ENCODE measurements at regions not wholly inside any gene's neighbourhood (a gene's known extent, or its start where the extent isn't known, plus 50 kb on each side); places are given as distances from the start of the nearest gene placed in this dataset.

DNA sequence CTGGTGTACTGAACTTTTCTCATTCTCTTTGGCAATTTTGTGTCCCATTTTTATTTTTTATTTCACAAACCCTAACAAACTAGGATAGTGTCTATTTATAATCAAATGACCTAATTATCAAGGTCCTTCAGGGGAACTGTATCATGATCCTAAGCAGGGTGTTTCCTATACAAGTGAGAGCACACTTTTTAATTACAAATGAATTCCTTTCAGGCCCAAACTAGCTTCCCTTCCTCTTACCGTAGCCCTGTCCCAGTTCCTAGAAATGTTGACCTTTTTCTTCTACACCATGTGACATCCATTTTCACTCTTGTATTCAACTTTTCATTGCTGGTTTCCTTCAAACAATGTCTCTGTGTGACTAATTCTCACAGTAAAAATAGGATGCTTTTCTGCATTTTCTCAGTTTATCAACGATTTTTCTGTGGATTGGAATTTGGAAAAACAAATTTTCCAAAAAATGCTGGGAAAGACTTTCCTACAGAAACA is 411.4 kb downstream of the CCDC91 start:
- Mint-ChIP-seq H3K27me3 (ENCODE audit: low read depth, poor library complexity) (no peaks in the 10 kb centered on the region), H3K36me3 (ENCODE audit: low read depth) (no peaks in the 10 kb centered on the region), H3K4me1 (no peaks in the 10 kb centered on the region), H3K9me3 (peaks cover 7% of the 10 kb centered on the region), H3K4me3 (no peak overlapping the region), H3K27ac (no peak overlapping the region)
- DNase-seq = no peak
- TF ChIP-seq, protein P1, sequence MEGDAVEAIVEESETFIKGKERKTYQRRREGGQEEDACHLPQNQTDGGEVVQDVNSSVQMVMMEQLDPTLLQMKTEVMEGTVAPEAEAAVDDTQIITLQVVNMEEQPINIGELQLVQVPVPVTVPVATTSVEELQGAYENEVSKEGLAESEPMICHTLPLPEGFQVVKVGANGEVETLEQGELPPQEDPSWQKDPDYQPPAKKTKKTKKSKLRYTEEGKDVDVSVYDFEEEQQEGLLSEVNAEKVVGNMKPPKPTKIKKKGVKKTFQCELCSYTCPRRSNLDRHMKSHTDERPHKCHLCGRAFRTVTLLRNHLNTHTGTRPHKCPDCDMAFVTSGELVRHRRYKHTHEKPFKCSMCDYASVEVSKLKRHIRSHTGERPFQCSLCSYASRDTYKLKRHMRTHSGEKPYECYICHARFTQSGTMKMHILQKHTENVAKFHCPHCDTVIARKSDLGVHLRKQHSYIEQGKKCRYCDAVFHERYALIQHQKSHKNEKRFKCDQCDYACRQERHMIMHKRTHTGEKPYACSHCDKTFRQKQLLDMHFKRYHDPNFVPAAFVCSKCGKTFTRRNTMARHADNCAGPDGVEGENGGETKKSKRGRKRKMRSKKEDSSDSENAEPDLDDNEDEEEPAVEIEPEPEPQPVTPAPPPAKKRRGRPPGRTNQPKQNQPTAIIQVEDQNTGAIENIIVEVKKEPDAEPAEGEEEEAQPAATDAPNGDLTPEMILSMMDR (IDR thresholded peaks at IDR 0.05) = no peak

DNA sequence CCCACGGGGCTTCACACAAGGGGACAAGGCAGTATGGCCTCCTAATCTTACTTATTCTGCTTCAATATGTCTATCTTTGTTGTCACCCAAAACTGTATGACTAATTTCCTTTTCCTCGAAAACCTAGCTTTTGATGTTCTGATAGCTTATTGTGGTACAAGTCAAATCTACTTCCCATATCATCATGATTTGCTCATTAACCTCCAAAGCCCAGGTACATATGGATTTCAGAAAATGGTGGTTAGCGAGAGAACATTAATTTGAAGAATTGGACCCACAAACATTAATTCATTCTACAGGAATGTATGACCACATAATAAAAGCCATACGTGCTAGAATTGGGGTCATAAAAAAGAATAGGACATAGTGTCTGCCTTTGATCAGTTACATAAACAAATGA is 412.5 kb downstream of the CCDC91 start:
- Mint-ChIP-seq H3K4me3 (no peak overlapping the region), H3K9me3 (peaks cover 18% of the 10 kb centered on the region), H3K36me3 (ENCODE audit: low read depth) (peaks cover 6% of the 10 kb centered on the region), H3K27me3 (ENCODE audit: low read depth, poor library complexity) (no peaks in the 10 kb centered on the region), H3K4me1 (no peaks in the 10 kb centered on the region), H3K27ac (no peak overlapping the region)
- TF ChIP-seq, protein P1 (IDR thresholded peaks at IDR 0.05) = no peak
- DNase-seq = no peak

- H3K27ac Mint-ChIP-seq = no peak overlapping the region
- TF ChIP-seq, protein P1 (IDR thresholded peaks at IDR 0.05) = no peak
- no peak for DNase-seq
- H3K9me3 Mint-ChIP-seq = peaks cover 23% of the 10 kb centered on the region
- no peaks in the 10 kb centered on the region for H3K27me3 Mint-ChIP-seq (ENCODE audit: low read depth, poor library complexity)
- peaks cover 6% of the 10 kb centered on the region for H3K36me3 Mint-ChIP-seq (ENCODE audit: low read depth)
- no peaks in the 10 kb centered on the region for H3K4me1 Mint-ChIP-seq
- no peak overlapping the region for H3K4me3 Mint-ChIP-seq
Measured at GRCh38 chr12:28603239-28603638, 413.0 kb downstream of the CCDC91 start.

DNA sequence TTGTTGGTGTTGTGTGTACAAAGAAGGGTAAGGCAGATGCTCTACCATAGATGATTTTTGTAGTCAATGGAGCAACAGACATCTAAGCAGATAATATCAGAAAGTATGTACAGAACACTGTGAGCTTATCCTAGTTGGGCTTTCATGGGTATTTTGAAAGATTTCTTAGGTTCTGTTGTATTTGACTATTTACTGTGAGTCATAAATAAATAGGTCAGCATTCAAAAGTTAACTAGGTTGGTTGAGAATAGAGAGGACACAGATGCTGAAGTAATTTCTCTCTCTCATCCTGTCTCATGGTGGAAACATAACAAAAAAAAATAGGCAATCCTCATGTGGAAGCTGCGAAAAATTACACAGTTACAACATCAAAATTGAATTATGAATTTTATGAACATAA is 413.5 kb downstream of the CCDC91 start:
- Mint-ChIP-seq H3K4me3 (no peak overlapping the region), H3K4me1 (peaks cover 1% of the 10 kb centered on the region), H3K9me3 (peaks cover 28% of the 10 kb centered on the region), H3K27ac (no peak overlapping the region), H3K36me3 (ENCODE audit: low read depth) (peaks cover 6% of the 10 kb centered on the region), H3K27me3 (ENCODE audit: low read depth, poor library complexity) (no peaks in the 10 kb centered on the region)
- TF ChIP-seq, protein P1 (IDR thresholded peaks at IDR 0.05) = no peak
- DNase-seq = no peak

- Mint-ChIP-seq H3K36me3 (ENCODE audit: low read depth) (peaks cover 6% of the 10 kb centered on the region), H3K4me1 (peaks cover 6% of the 10 kb centered on the region), H3K4me3 (no peak overlapping the region), H3K9me3 (peaks cover 28% of the 10 kb centered on the region), H3K27ac (no peak overlapping the region), H3K27me3 (ENCODE audit: low read depth, poor library complexity) (no peaks in the 10 kb centered on the region)
- TF ChIP-seq, protein P1 (IDR thresholded peaks at IDR 0.05) = no peak
- DNase-seq = no peak
Measured at GRCh38 chr12:28604240-28604639, 414.0 kb downstream of the CCDC91 start.

GRCh38 chr12:28606967-28607557 is 416.8 kb downstream of the CCDC91 start:
- Mint-ChIP-seq H3K36me3 (ENCODE audit: low read depth) (peaks cover 6% of the 10 kb centered on the region), H3K4me3 (no peak overlapping the region), H3K27me3 (ENCODE audit: low read depth, poor library complexity) (peaks cover 4% of the 10 kb centered on the region), H3K9me3 (peaks cover 28% of the 10 kb centered on the region), H3K4me1 (peaks cover 7% of the 10 kb centered on the region), H3K27ac (no peak overlapping the region)
- TF ChIP-seq, protein P1 (IDR thresholded peaks at IDR 0.05) = no peak
- no peak for DNase-seq

All from nephron progenitor cell (in vitro differentiated cells).